IMR-90 (cell line): ENCODE measurements at regions not wholly inside any gene's neighbourhood (a gene's known extent, or its start where the extent isn't known, plus 50 kb on each side); places are given as distances from the start of the nearest gene placed in this dataset.

Experiments used
- ATAC-seq: fragments of 200-7000 bp; cut with Tn5 transposase; 2 replicates; pipeline ENCODE4 v1.9.1; 2020; ENCODE audit warnings: low read depth, mild to moderate bottlenecking, moderate library complexity
- BruUV-seq: library from RNA; stranded (reverse); fragments of 400-500 nt; replicated peaks from 2 replicates; lab custom pipeline; 2021; lab: Mats Ljungman, UMichigan
- CTCF ChIA-PET: fragments of 300-600 bp; formaldehyde crosslinking; extraction: SDS; loops from one replicate; lab custom pipeline; 2021; ENCODE audit warnings: antibody characterized with exemption; lab: Yijun Ruan, JAX
- POLR2A ChIA-PET: fragments of 300-600 bp; sonication (Branson Sonifier 250); formaldehyde crosslinking; loops from one replicate; lab custom pipeline; 2022; ENCODE audit warnings: antibody characterized with exemption; ENCODE audit not compliant: unreplicated experiment; lab: Charles Lee
- DNase-seq: peaks from one replicate; pipeline ENCODE4 v3.0.0; 2013
- H2AFZ ChIP-seq: replicated peaks from 2 replicates; pipeline ENCODE3; 2013; ENCODE audit warnings: low read length, mild to moderate bottlenecking; ENCODE audit not compliant: poor library complexity
- H2AK5ac ChIP-seq: 2 replicates; pipeline ENCODE4 v1.6.1; 2013; ENCODE audit warnings: low read depth, low read length, inconsistent platforms
- H2AK9ac ChIP-seq: replicated peaks from 2 replicates; pipeline ENCODE3; 2013; ENCODE audit warnings: mild to moderate bottlenecking, low read depth, low read length, moderate library complexity; ENCODE audit not compliant: poor library complexity
- H2BK120ac ChIP-seq: 2 replicates; pipeline ENCODE4 v1.6.1; 2013; ENCODE audit warnings: low read depth, low read length, inconsistent platforms
- H2BK15ac ChIP-seq: 3 replicates; pipeline ENCODE4 v1.6.1; 2013; ENCODE audit warnings: low read depth, low read length, inconsistent platforms
- H2BK20ac ChIP-seq: 2 replicates; pipeline ENCODE4 v1.6.1; 2013; ENCODE audit warnings: low read depth, mild to moderate bottlenecking, inconsistent platforms, low read length, moderate library complexity
- H2BK5ac ChIP-seq: 2 replicates; pipeline ENCODE4 v1.6.1; 2013; ENCODE audit warnings: mild to moderate bottlenecking, low read depth, low read length, inconsistent platforms; ENCODE audit not compliant: poor library complexity, severe bottlenecking
- H3K14ac ChIP-seq: replicated peaks from 2 replicates; pipeline ENCODE4 v1.6.1; 2013; ENCODE audit warnings: low read depth, low read length, inconsistent platforms
- H3K18ac ChIP-seq: 2 replicates; pipeline ENCODE4 v1.6.1; 2013; ENCODE audit warnings: low read depth, low read length, control low read depth
- H3K23ac ChIP-seq: 2 replicates; pipeline ENCODE4 v1.6.1; 2013; ENCODE audit warnings: low read depth, low read length, inconsistent platforms
- H3K27ac ChIP-seq: 2 replicates; pipeline ENCODE4 v1.5.1; 2013; ENCODE audit warnings: mild to moderate bottlenecking, control low read depth, low read length; ENCODE audit not compliant: insufficient read depth
- H3K27me3 ChIP-seq: 2 replicates; pipeline ENCODE4 v1.6.1; 2013; ENCODE audit warnings: low read length; ENCODE audit not compliant: control insufficient read depth, insufficient read depth
- H3K36me3 ChIP-seq: 2 replicates; pipeline ENCODE4 v1.6.1; 2013; ENCODE audit warnings: low read length, mixed read lengths; ENCODE audit not compliant: control insufficient read depth, insufficient read depth
- H3K4ac ChIP-seq: 2 replicates; pipeline ENCODE4 v1.6.1; 2013; ENCODE audit warnings: low read depth, low read length, inconsistent platforms
- H3K4me1 ChIP-seq: 2 replicates; pipeline ENCODE4 v1.6.1; 2013; ENCODE audit warnings: low read length, mixed read lengths; ENCODE audit not compliant: control insufficient read depth, insufficient read depth
- H3K4me2 ChIP-seq: 2 replicates; pipeline ENCODE4 v1.6.1; 2013; ENCODE audit warnings: low read depth, mild to moderate bottlenecking, control low read depth, low read length, moderate library complexity
- H3K4me3 ChIP-seq: 2 replicates; pipeline ENCODE4 v1.5.1; 2013; ENCODE audit warnings: low read depth, mild to moderate bottlenecking, control low read depth, low read length, moderate library complexity; ENCODE audit not compliant: insufficient read depth
- H3K56ac ChIP-seq: 2 replicates; pipeline ENCODE4 v1.6.1; 2013; ENCODE audit warnings: low read length, inconsistent platforms; ENCODE audit not compliant: insufficient read depth; ENCODE audit errors: extremely low read depth
- H3K79me1 ChIP-seq, 2 experiments: 2 replicates each; pipeline ENCODE4 v1.6.1; 2013; ENCODE audit warnings: low read length in 2 of 2, inconsistent platforms in 1 of 2, low read depth in 1 of 2
- H3K9ac ChIP-seq: 2 replicates; pipeline ENCODE4 v1.6.1; 2013; ENCODE audit warnings: low read depth, low read length, control low read depth
- H3K9me1 ChIP-seq: 2 replicates; pipeline ENCODE4 v1.6.1; 2013; ENCODE audit warnings: low read length, inconsistent platforms; ENCODE audit not compliant: insufficient read depth
- H3K9me3 ChIP-seq: 2 replicates; pipeline ENCODE4 v1.6.1; 2013; ENCODE audit warnings: low read length; ENCODE audit not compliant: control insufficient read depth, insufficient read depth
- H4K20me1 ChIP-seq: 2 replicates; pipeline ENCODE4 v1.6.1; 2013; ENCODE audit warnings: low read length, inconsistent platforms; ENCODE audit not compliant: insufficient read depth
- H4K5ac ChIP-seq: 2 replicates; pipeline ENCODE4 v1.6.1; 2013; ENCODE audit warnings: mild to moderate bottlenecking, low read depth, low read length, control low read depth
- H4K8ac ChIP-seq, 2 experiments: 2 replicates each; pipeline ENCODE4 v1.6.1; 2013; ENCODE audit warnings: low read depth in 2 of 2, low read length in 2 of 2, control low read depth in 1 of 2, inconsistent platforms in 1 of 2
- H4K91ac ChIP-seq: 2 replicates; pipeline ENCODE4 v1.6.1; 2013; ENCODE audit warnings: low read depth, low read length, inconsistent platforms; ENCODE audit not compliant: insufficient read depth
- BHLHE40 ChIP-seq: fragments of 150-350 bp; IDR thresholded peaks from 2 replicates; pipeline ENCODE4 v1.6.1; 2016; ENCODE audit warnings: mild to moderate bottlenecking, low read depth, low read length
- CEBPB ChIP-seq: IDR thresholded peaks from 2 replicates; pipeline ENCODE4 v1.6.1; 2012; ENCODE audit warnings: low read depth, low read length, improper control_type of control experiment
- CHD1 ChIP-seq: IDR thresholded peaks from 2 replicates; pipeline ENCODE4 v1.6.1; 2012; ENCODE audit warnings: low read depth, low read length, improper control_type of control experiment
- MAFK ChIP-seq: IDR thresholded peaks from 2 replicates; pipeline ENCODE4 v1.6.1; 2012; ENCODE audit warnings: low read depth, low read length, improper control_type of control experiment
- MAZ ChIP-seq: IDR thresholded peaks from 2 replicates; pipeline ENCODE4 v1.6.1; 2012; ENCODE audit warnings: low read depth, mild to moderate bottlenecking, low read length, improper control_type of control experiment, moderate library complexity, borderline replicate concordance
- MXI1 ChIP-seq: IDR thresholded peaks from 2 replicates; pipeline ENCODE4 v1.6.1; 2012; ENCODE audit warnings: low read depth, mild to moderate bottlenecking, low read length, moderate library complexity, borderline replicate concordance
- NFE2L2 ChIP-seq: fragments of 150-350 bp; IDR thresholded peaks from 2 replicates; pipeline ENCODE4 v1.6.1; 2016; ENCODE audit warnings: low read depth, mild to moderate bottlenecking, low read length
- POLR2A ChIP-seq: IDR thresholded peaks from 2 replicates; pipeline ENCODE4 v1.6.1; 2012; ENCODE audit warnings: mild to moderate bottlenecking, low read depth, low read length
- RAD21 ChIP-seq: IDR thresholded peaks from 2 replicates; pipeline ENCODE4 v1.6.1; 2012; ENCODE audit warnings: low read length, improper control_type of control experiment
- RCOR1 ChIP-seq: IDR thresholded peaks from 2 replicates; pipeline ENCODE4 v1.6.1; 2012; ENCODE audit warnings: mild to moderate bottlenecking, low read length, improper control_type of control experiment; ENCODE audit not compliant: insufficient replicate concordance
- RFX5 ChIP-seq: IDR thresholded peaks from 2 replicates; pipeline ENCODE4 v1.8.0; 2012; ENCODE audit warnings: low read depth, mild to moderate bottlenecking, low read length, moderate library complexity
- SMC3 ChIP-seq: fragments of 150-350 bp; IDR thresholded peaks from 2 replicates; pipeline ENCODE4 v1.6.1; 2016; ENCODE audit warnings: low read depth, mild to moderate bottlenecking, antibody characterized with exemption, low read length, moderate library complexity
- WGBS, 2 experiments: methylation state at CpG; one replicate each; pipeline versions ENCODE4 v1.1.5 to v1.1.7; 2013; ENCODE audit warnings: missing lambda C conversion rate in 2 of 2; ENCODE audit not compliant: insufficient read length in 1 of 2; ENCODE audit errors: extremely low coverage in 2 of 2; 5-methylcytosine and 5-hydroxymethylcytosine counted together
- dilution Hi-C: fragments of 300-500 bp; cut with HindIII; formaldehyde crosslinking; loops from one replicate; pipeline ENCODE4 v1.14.3; 2018; ENCODE audit warnings: low sequenced_read_pairs; ENCODE audit not compliant: unreplicated experiment
- in situ Hi-C: fragments of 300-500 bp; cut with MboI; formaldehyde crosslinking; loops from 3 replicates; pipeline ENCODE4 v1.14.3; 2019; ENCODE audit warnings: low sequenced_read_pairs, inconsistent platforms, mixed read lengths
- intact Hi-C: fragments of 100-400 bp; cut with micrococcal nuclease; formaldehyde crosslinking; loops from 2 replicates; pipeline ENCODE4 v1.10.0; 2022
- TF ChIP-seq, protein P1 (sequence below): fragments of 150-350 bp; IDR thresholded peaks from 2 replicates; pipeline ENCODE4 v1.6.1; 2017; ENCODE audit warnings: mild to moderate bottlenecking, antibody characterized with exemption, low read length, low read depth

DNA sequence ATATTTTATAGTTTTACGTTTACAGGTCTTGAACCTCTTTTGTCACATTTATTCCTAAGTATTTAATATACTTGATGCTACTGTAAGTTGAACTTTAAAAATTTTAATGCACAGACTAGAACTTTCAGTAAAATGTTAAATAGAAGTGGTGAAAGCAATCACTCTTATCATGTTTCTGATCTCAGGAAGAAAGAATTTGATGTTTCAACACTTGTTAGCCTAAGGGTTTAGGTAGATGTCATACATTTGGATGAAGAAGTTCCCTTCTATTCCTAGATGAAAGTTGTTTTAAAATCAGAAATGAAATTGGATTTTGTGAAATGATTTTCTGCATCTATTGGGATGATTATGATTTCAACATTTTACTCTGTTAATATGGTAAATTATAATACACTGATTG, 63.6 kb upstream of the TTLL7 start:
- Histone ChIP-seq H2AK9ac (no peak overlapping the region), H4K8ac (no peak overlapping the region), H4K20me1 (no peaks in the 10 kb centered on the region), H3K4me1 (no peaks in the 10 kb centered on the region), H2BK15ac (no peak overlapping the region), H3K27ac (no peak overlapping the region), H3K18ac (no peak overlapping the region), H3K27me3 (no peaks in the 10 kb centered on the region; the same call in none of the 2 replicates), H2AK5ac (no peak overlapping the region), H2BK20ac (no peak overlapping the region), H3K23ac (no peak overlapping the region), H2BK5ac (no peak overlapping the region), H3K9me3 (peaks cover 1% of the 10 kb centered on the region; the same call in 1 of the 2 replicates), H3K79me1 (no peaks in the 10 kb centered on the region), H2AFZ (no peak overlapping the region), H3K4ac (no peak overlapping the region), H3K36me3 (no peaks in the 10 kb centered on the region), H2BK120ac (no peak overlapping the region), H4K91ac (no peak overlapping the region), H3K9me1 (no peaks in the 10 kb centered on the region), H4K5ac (no peak overlapping the region), H3K4me2 (no peak overlapping the region), H3K4me3 (no peak overlapping the region), H3K9ac (no peak overlapping the region), H3K56ac (no peak overlapping the region), H3K14ac (no peak overlapping the region)
- WGBS, 2 experiments: no CpG with 5 or more reads among the region's 1 CpG
- in situ Hi-C loops (no loop called here), intact Hi-C loops (no loop called here), dilution Hi-C loops (no loop called here)
- ChIA-PET POLR2A (no interaction called here), CTCF (no interaction called here)
- no peak for TF ChIP-seq NFE2L2
- TF ChIP-seq RAD21: no peak
- TF ChIP-seq SMC3: no peak
- no peak for TF ChIP-seq RCOR1
- no peak for TF ChIP-seq MAFK
- no peak for TF ChIP-seq CEBPB
- no peak for TF ChIP-seq CHD1
- TF ChIP-seq MAZ: no peak
- no peak for TF ChIP-seq MXI1
- no peak for TF ChIP-seq POLR2A
- TF ChIP-seq RFX5: no peak
- TF ChIP-seq BHLHE40: no peak
- TF ChIP-seq, protein P1, sequence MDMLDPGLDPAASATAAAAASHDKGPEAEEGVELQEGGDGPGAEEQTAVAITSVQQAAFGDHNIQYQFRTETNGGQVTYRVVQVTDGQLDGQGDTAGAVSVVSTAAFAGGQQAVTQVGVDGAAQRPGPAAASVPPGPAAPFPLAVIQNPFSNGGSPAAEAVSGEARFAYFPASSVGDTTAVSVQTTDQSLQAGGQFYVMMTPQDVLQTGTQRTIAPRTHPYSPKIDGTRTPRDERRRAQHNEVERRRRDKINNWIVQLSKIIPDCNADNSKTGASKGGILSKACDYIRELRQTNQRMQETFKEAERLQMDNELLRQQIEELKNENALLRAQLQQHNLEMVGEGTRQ: no peak
- BruUV-seq: no TSS peak
- DNase-seq (no peak), ATAC-seq (no peak)
